ENCODE measurements at regions not wholly inside any gene's neighbourhood (a gene's known extent, or its start where the extent isn't known, plus 50 kb on each side); places are given as distances from the start of the nearest gene placed in this dataset.
A peak's percentile ranks its signal among the peaks of the same experiment; 100 is the strongest.

DNA sequence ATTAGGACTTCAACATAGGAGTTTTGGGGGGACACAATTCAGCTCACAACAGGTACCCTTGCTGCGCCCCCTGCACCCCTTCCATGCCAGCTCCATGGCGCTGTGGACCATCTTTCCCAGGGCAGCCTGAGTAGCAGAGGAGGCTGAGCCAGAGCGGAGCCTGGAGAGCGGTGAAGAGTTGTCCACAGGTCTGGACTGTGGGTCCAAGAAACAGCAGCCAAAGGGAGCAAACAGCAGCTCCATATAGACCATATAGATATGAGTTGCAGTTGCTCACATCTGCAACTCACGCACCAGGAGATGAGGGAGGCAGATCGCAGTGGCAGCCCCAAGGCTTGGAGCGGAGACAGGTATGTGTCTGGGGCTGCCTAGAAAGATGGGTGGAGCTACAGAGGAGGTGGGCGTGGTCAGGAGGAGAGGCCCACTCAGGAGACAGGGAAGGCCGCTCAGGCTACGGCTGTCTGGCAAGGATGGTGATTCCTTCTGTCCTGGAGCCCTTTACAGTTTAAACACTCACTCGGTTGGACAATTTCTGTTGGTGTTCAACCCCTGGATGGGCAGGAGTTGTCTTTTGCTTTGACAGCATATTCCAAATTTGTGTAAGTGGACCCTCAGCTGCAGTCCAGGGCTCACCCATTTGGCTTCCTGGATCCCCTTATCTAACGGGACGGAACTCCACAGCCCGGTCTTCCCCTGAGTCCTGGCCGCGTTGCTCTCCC is 155.1 kb downstream of the LPIN1 start:
- intact Hi-C loops (cut with DNase I) = no loop called here
- TF ChIP-seq CTCF (IDR thresholded peaks at IDR 0.05) (no peak), POLR2A (IDR thresholded peaks at IDR 0.05) (no peak)
- Histone ChIP-seq H3K36me3 (no peaks in the 10 kb centered on the region), H3K4me1 (no peaks in the 10 kb centered on the region), H3K9me3 (no peaks in the 10 kb centered on the region), H3K4me3 (no peak overlapping the region), H3K27ac (no peak overlapping the region), H3K27me3 (no peaks in the 10 kb centered on the region)
- no peak for DNase-seq
- ATAC-seq = no peak
- WGBS (ENCODE audit: insufficient coverage, low coverage, low lambda C conversion rate, missing lambda C conversion rate) = 71% methylated on average over 5 of the region's 16 CpGs

DNA sequence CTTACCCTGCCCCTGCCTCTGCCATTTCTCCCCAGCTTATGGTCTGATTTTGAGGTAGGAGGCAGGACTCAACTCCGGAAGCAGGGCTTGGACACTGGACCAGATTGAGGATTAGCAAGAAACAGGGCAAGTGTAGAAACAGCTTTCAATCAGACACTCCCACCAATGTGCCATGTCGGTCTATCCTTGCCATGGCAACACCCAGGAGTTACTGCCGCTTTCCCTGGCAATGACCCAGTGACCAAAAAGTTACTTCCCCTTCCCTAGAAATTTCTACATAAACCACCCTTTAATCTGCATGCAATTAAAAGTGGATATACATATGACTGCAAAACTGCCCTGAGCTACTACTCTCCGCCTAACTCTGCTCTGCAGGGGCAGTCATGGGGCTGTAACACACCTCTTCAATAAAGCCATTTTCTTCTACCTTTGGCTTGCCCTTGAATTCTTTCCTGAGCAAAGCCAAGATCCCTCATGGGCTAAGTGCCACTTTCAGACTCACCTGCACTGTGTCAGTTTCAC is 156.7 kb downstream of the LPIN1 start:
- WGBS (ENCODE audit: insufficient coverage, low coverage, low lambda C conversion rate, missing lambda C conversion rate) = 47% methylated on average over 4 of the region's 4 CpGs
- Histone ChIP-seq H3K27ac (no peak overlapping the region), H3K4me3 (no peak overlapping the region), H3K4me1 (no peaks in the 10 kb centered on the region), H3K36me3 (no peaks in the 10 kb centered on the region), H3K9me3 (no peaks in the 10 kb centered on the region), H3K27me3 (no peaks in the 10 kb centered on the region)
- no peak for ATAC-seq
- TF ChIP-seq CTCF (IDR thresholded peaks at IDR 0.05) = no peak
- no peak for TF ChIP-seq POLR2A (IDR thresholded peaks at IDR 0.05)
- intact Hi-C loops (cut with DNase I) = no loop called here
- no peak for DNase-seq

- H3K4me1 ChIP-seq = no peaks in the 10 kb centered on the region
- H3K4me3 ChIP-seq = no peak overlapping the region
- H3K27ac ChIP-seq = no peak overlapping the region
- 66% methylated on average over 5 of the region's 5 CpGs for WGBS (ENCODE audit: insufficient coverage, low coverage, low lambda C conversion rate, missing lambda C conversion rate)
- intact Hi-C loops (cut with DNase I) = no loop called here
- DNase-seq (no peak), ATAC-seq (peak in 2 of 4 donors; percentile 39 to 40)
- no peaks in the 10 kb centered on the region for H3K9me3 ChIP-seq
- TF ChIP-seq CTCF (IDR thresholded peaks at IDR 0.05) = no peak
- TF ChIP-seq POLR2A (IDR thresholded peaks at IDR 0.05) = no peak
- no peaks in the 10 kb centered on the region for H3K36me3 ChIP-seq
- no peaks in the 10 kb centered on the region for H3K27me3 ChIP-seq
Measured at GRCh38 chr2:11904029-11904428, 157.6 kb downstream of the LPIN1 start.

- Histone ChIP-seq H3K27me3 (no peaks in the 10 kb centered on the region), H3K4me1 (no peaks in the 10 kb centered on the region), H3K4me3 (no peak overlapping the region), H3K27ac (no peak overlapping the region), H3K9me3 (no peaks in the 10 kb centered on the region), H3K36me3 (no peaks in the 10 kb centered on the region)
- WGBS (ENCODE audit: insufficient coverage, low coverage, low lambda C conversion rate, missing lambda C conversion rate) = 79% methylated on average over 3 of the region's 3 CpGs
- DNase-seq (no peak), ATAC-seq (no peak)
- intact Hi-C loops (cut with DNase I) = no loop called here
- TF ChIP-seq CTCF (IDR thresholded peaks at IDR 0.05) (no peak), POLR2A (IDR thresholded peaks at IDR 0.05) (no peak)
Measured at GRCh38 chr2:11904941-11905340, 158.5 kb downstream of the LPIN1 start.

Data from right lobe of liver (tissue), 6 donors.